Natural killer cell (primary cell): ENCODE measurements at regions not wholly inside any gene's neighbourhood (a gene's known extent, or its start where the extent isn't known, plus 50 kb on each side); places are given as distances from the start of the nearest gene placed in this dataset.

ENCODE experiments used
- ATAC-seq, 3 donors: fragments of 150-1000 bp in 2 of 3; fragments of 200-7000 bp in 1 of 3; cut with Tn5 transposase; 1 replicate in 1 of 3; 2 replicates in 2 of 3; pipeline ENCODE4 v1.10.0; 2021; ENCODE audit warnings: mild to moderate bottlenecking in 2 of 3, moderate library complexity in 2 of 3
- DNase-seq, 2 donors: peaks; one replicate each; pipeline versions ENCODE4 v3.0.0 to v3.0.0-alpha.2; 2013 to 2021; ENCODE audit warnings: mixed read lengths in 1 of 2
- H3K27ac ChIP-seq: one replicate; pipeline ENCODE4 v1.5.1; 2013; ENCODE audit warnings: mild to moderate bottlenecking, low read length
- H3K27me3 ChIP-seq: one replicate; pipeline ENCODE4 v1.6.1; 2013; ENCODE audit warnings: low read length; ENCODE audit not compliant: control insufficient read depth, insufficient read depth
- H3K36me3 ChIP-seq: one replicate; pipeline ENCODE4 v1.6.1; 2013; ENCODE audit warnings: low read length; ENCODE audit not compliant: control insufficient read depth, insufficient read depth
- H3K4me1 ChIP-seq: one replicate; pipeline ENCODE4 v1.6.1; 2013; ENCODE audit warnings: low read length; ENCODE audit not compliant: control insufficient read depth, insufficient read depth
- H3K4me3 ChIP-seq: one replicate; pipeline ENCODE4 v1.5.1; 2013; ENCODE audit warnings: low read length
- H3K9me3 ChIP-seq: one replicate; pipeline ENCODE4 v1.6.1; 2013; ENCODE audit warnings: low read length; ENCODE audit not compliant: control insufficient read depth, insufficient read depth
- H3K27ac Mint-ChIP-seq, 2 donors: one replicate each; pipeline ENCODE4 v1.8.0; 2022; ENCODE audit warnings: mild to moderate bottlenecking in 2 of 2, mixed read lengths in 2 of 2, moderate library complexity in 1 of 2
- H3K27me3 Mint-ChIP-seq, 2 donors: one replicate each; pipeline ENCODE4 v1.8.0; 2022; ENCODE audit warnings: low read depth in 2 of 2, mixed read lengths in 2 of 2
- H3K36me3 Mint-ChIP-seq: one replicate; pipeline ENCODE4 v1.8.0; 2022; ENCODE audit warnings: mixed read lengths
- H3K4me1 Mint-ChIP-seq, 2 donors: one replicate each; pipeline ENCODE4 v1.8.0; 2022; ENCODE audit warnings: mixed read lengths in 2 of 2
- H3K4me3 Mint-ChIP-seq: one replicate; pipeline ENCODE4 v1.8.0; 2022; ENCODE audit warnings: mild to moderate bottlenecking, moderate library complexity, mixed read lengths
- H3K9me3 Mint-ChIP-seq, 2 donors: one replicate each; pipeline ENCODE4 v1.8.0; 2022; ENCODE audit warnings: mixed read lengths in 2 of 2
- CTCF ChIP-seq: fragments of 200-600 bp; IDR thresholded peaks from one replicate; pipeline ENCODE4 v1.8.0; 2022; ENCODE audit warnings: antibody characterized with exemption
- WGBS: methylation state at CpG from one replicate; pipeline ENCODE4 v1.1.7; 2013; ENCODE audit warnings: missing lambda C conversion rate; ENCODE audit not compliant: insufficient coverage; 5-methylcytosine and 5-hydroxymethylcytosine counted together
- intact Hi-C: fragments of 100-400 bp; cut with micrococcal nuclease; formaldehyde crosslinking; loops from one replicate; pipeline ENCODE4 v1.14.2; 2022

- Mint-ChIP-seq H3K27me3 (no peaks in the 10 kb centered on the region), H3K9me3 (peaks cover 9 to 12% of the 10 kb centered on the region in 2 donors), H3K36me3 (no peaks in the 10 kb centered on the region), H3K27ac (no peak overlapping the region), H3K4me1 (no peaks in the 10 kb centered on the region), H3K4me3 (no peak overlapping the region)
- 53% methylated on average over 2 of the region's 2 CpGs for WGBS
- H3K9me3 ChIP-seq: no peaks in the 10 kb centered on the region
- intact Hi-C loops: no loop called here
- H3K4me3 ChIP-seq: no peak overlapping the region
- ATAC-seq (no peak), DNase-seq (no peak)
- H3K27me3 ChIP-seq: no peaks in the 10 kb centered on the region
- H3K4me1 ChIP-seq: no peaks in the 10 kb centered on the region
- H3K27ac ChIP-seq: no peak overlapping the region
- H3K36me3 ChIP-seq: no peaks in the 10 kb centered on the region
- no peak for TF ChIP-seq CTCF
Measured at GRCh38 chr3:116966649-116967048, 257.1 kb downstream of the TUSC7 start.

GRCh38 chr3:116969135-116969534 lies 259.6 kb downstream of the TUSC7 start:
- no peak for DNase-seq
- WGBS: 76% methylated on average over 5 of the region's 6 CpGs
- intact Hi-C loops: no loop called here
- no peak overlapping the region for H3K4me3 ChIP-seq
- H3K27ac Mint-ChIP-seq: no peak overlapping the region
- H3K9me3 ChIP-seq: no peaks in the 10 kb centered on the region
- H3K36me3 ChIP-seq: no peaks in the 10 kb centered on the region
- H3K27me3 ChIP-seq: no peaks in the 10 kb centered on the region
- H3K27ac ChIP-seq: no peak overlapping the region
- no peak for TF ChIP-seq CTCF
- no peak for ATAC-seq
- H3K9me3 Mint-ChIP-seq: peaks cover 7 to 9% of the 10 kb centered on the region in 2 donors
- H3K4me3 Mint-ChIP-seq: no peak overlapping the region
- H3K27me3 Mint-ChIP-seq: no peaks in the 10 kb centered on the region
- no peaks in the 10 kb centered on the region for H3K4me1 Mint-ChIP-seq
- H3K36me3 Mint-ChIP-seq: no peaks in the 10 kb centered on the region
- H3K4me1 ChIP-seq: no peaks in the 10 kb centered on the region

GRCh38 chr3:116969646-116970045 lies 260.1 kb downstream of the TUSC7 start:
- Mint-ChIP-seq H3K36me3 (no peaks in the 10 kb centered on the region), H3K9me3 (peaks cover 7% of the 10 kb centered on the region in 2 donors), H3K4me1 (no peaks in the 10 kb centered on the region), H3K27me3 (no peaks in the 10 kb centered on the region), H3K27ac (no peak overlapping the region), H3K4me3 (no peak overlapping the region)
- DNase-seq (no peak), ATAC-seq (no peak)
- Histone ChIP-seq H3K4me3 (no peak overlapping the region), H3K4me1 (no peaks in the 10 kb centered on the region), H3K27me3 (no peaks in the 10 kb centered on the region), H3K9me3 (no peaks in the 10 kb centered on the region), H3K36me3 (no peaks in the 10 kb centered on the region), H3K27ac (no peak overlapping the region)
- TF ChIP-seq CTCF: no peak
- intact Hi-C loops: no loop called here
- WGBS: 100% methylated on average over 1 of the region's 1 CpG

GRCh38 chr3:116971531-116971930 lies 262.0 kb downstream of the TUSC7 start:
- Histone ChIP-seq H3K27me3 (no peaks in the 10 kb centered on the region), H3K27ac (no peak overlapping the region), H3K4me1 (no peaks in the 10 kb centered on the region), H3K4me3 (no peak overlapping the region), H3K9me3 (no peaks in the 10 kb centered on the region), H3K36me3 (no peaks in the 10 kb centered on the region)
- no peak for DNase-seq
- H3K9me3 Mint-ChIP-seq: peaks cover 4 to 9% of the 10 kb centered on the region in 2 donors
- no peaks in the 10 kb centered on the region for H3K27me3 Mint-ChIP-seq
- no peaks in the 10 kb centered on the region for H3K36me3 Mint-ChIP-seq
- no peak overlapping the region for H3K27ac Mint-ChIP-seq
- no peak for ATAC-seq
- no peak for TF ChIP-seq CTCF
- intact Hi-C loops: no loop called here
- H3K4me1 Mint-ChIP-seq: no peaks in the 10 kb centered on the region
- WGBS: 64% methylated on average over 4 of the region's 4 CpGs
- no peak overlapping the region for H3K4me3 Mint-ChIP-seq
